SK-N-SH treated with all-trans-retinoic acid at 6 μM for 48 hours (cell line): ENCODE measurements at regions not wholly inside any gene's neighbourhood (a gene's known extent, or its start where the extent isn't known, plus 50 kb on each side); places are given as distances from the start of the nearest gene placed in this dataset.

Source experiments
- ATAC-seq: fragments of 200-7000 bp; cut with Tn5 transposase; 3 replicates; pipeline ENCODE4 v1.9.1; 2020; ENCODE audit warnings: mild to moderate bottlenecking, moderate library complexity
- ARNTL ChIP-seq: fragments of 450-650 bp; formaldehyde crosslinking; IDR thresholded peaks from 2 replicates; pipeline ENCODE4 v1.5.0; 2020; ENCODE audit warnings: low read depth, mild to moderate bottlenecking, moderate library complexity, borderline replicate concordance
- BACH2 ChIP-seq: fragments of 250-450 bp; sonication (Bioruptor Pico); IDR thresholded peaks from 2 replicates; pipeline ENCODE4 v1.9.0; 2021; ENCODE audit warnings: mild to moderate bottlenecking, borderline replicate concordance
- CREB5 ChIP-seq: fragments of 250-450 bp; sonication (Bioruptor Pico); IDR thresholded peaks from 2 replicates; pipeline ENCODE4 v1.5.1; 2020; ENCODE audit warnings: low read depth, mild to moderate bottlenecking, moderate library complexity
- CSDC2 ChIP-seq: fragments of 250-450 bp; sonication (Bioruptor Pico); IDR thresholded peaks from 2 replicates; pipeline ENCODE4 v1.5.0; 2020; ENCODE audit warnings: mild to moderate bottlenecking, moderate library complexity
- CSRNP3 ChIP-seq: fragments of 250-450 bp; sonication (Bioruptor Pico); IDR thresholded peaks from 2 replicates; pipeline ENCODE4 v1.5.1; 2021; ENCODE audit warnings: mild to moderate bottlenecking, moderate library complexity
- ESRRG ChIP-seq: fragments of 250-450 bp; sonication (Bioruptor Pico); IDR thresholded peaks from 2 replicates; pipeline ENCODE4 v1.6.1; 2021; ENCODE audit warnings: mild to moderate bottlenecking
- GLIS3 ChIP-seq: fragments of 250-450 bp; sonication (Bioruptor Pico); IDR thresholded peaks from 2 replicates; pipeline ENCODE4 v1.5.0; 2020; ENCODE audit warnings: mild to moderate bottlenecking, moderate library complexity
- ISL1 ChIP-seq: fragments of 250-450 bp; sonication (Bioruptor Pico); IDR thresholded peaks from 2 replicates; pipeline ENCODE4 v2.1.2; 2022; ENCODE audit warnings: mild to moderate bottlenecking, moderate library complexity
- OSR1 ChIP-seq: fragments of 250-450 bp; sonication (Bioruptor Pico); IDR thresholded peaks from 2 replicates; pipeline ENCODE4 v1.8.0; 2022; ENCODE audit warnings: moderate library complexity, mild to moderate bottlenecking, inconsistent platforms
- PATZ1 ChIP-seq: fragments of 250-450 bp; sonication (Bioruptor Pico); IDR thresholded peaks from 2 replicates; pipeline ENCODE4 v1.8.0; 2020; ENCODE audit warnings: mild to moderate bottlenecking, moderate library complexity, borderline replicate concordance
- POU6F1 ChIP-seq: fragments of 250-450 bp; sonication (Bioruptor Pico); IDR thresholded peaks from 2 replicates; pipeline ENCODE4 v1.8.0; 2021; ENCODE audit warnings: low read depth, mild to moderate bottlenecking, moderate library complexity, borderline replicate concordance
- RARB ChIP-seq: fragments of 250-450 bp; sonication (Bioruptor Pico); IDR thresholded peaks from 2 replicates; pipeline ENCODE4 v1.8.0; 2021; ENCODE audit warnings: mild to moderate bottlenecking, moderate library complexity
- SNAI2 ChIP-seq: fragments of 250-450 bp; sonication (Bioruptor Pico); IDR thresholded peaks from 2 replicates; pipeline ENCODE4 v1.5.0; 2020; ENCODE audit warnings: mild to moderate bottlenecking, moderate library complexity
- TCF4 ChIP-seq: fragments of 250-450 bp; sonication (Bioruptor Pico); IDR thresholded peaks from 2 replicates; pipeline ENCODE4 v1.8.0; 2021; ENCODE audit warnings: mild to moderate bottlenecking, moderate library complexity, borderline replicate concordance
- TOX ChIP-seq: fragments of 250-450 bp; sonication (Bioruptor Pico); IDR thresholded peaks from 2 replicates; pipeline ENCODE4 v1.8.0; 2021; ENCODE audit warnings: mild to moderate bottlenecking, moderate library complexity, borderline replicate concordance
- ZC3H10 ChIP-seq: fragments of 250-450 bp; sonication (Bioruptor Pico); IDR thresholded peaks from 2 replicates; pipeline ENCODE4 v1.5.1; 2021; ENCODE audit warnings: mild to moderate bottlenecking, moderate library complexity
- ZFP3 ChIP-seq: fragments of 250-450 bp; sonication (Bioruptor Pico); IDR thresholded peaks from 2 replicates; pipeline ENCODE4 v1.5.0; 2020; ENCODE audit warnings: mild to moderate bottlenecking, moderate library complexity
- ZFP30 ChIP-seq: fragments of 450-650 bp; formaldehyde crosslinking; IDR thresholded peaks from 2 replicates; pipeline ENCODE4 v1.5.0; 2022; ENCODE audit warnings: mild to moderate bottlenecking, moderate library complexity
- ZNF565 ChIP-seq: fragments of 450-650 bp; formaldehyde crosslinking; conservative IDR thresholded peaks from 2 replicates; pipeline ENCODE4 v1.5.0; 2020; ENCODE audit warnings: low read depth, mild to moderate bottlenecking, moderate library complexity
- ZNF70 ChIP-seq: fragments of 450-650 bp; formaldehyde crosslinking; IDR thresholded peaks from 2 replicates; pipeline ENCODE4 v1.5.0; 2020; ENCODE audit warnings: mild to moderate bottlenecking, moderate library complexity
- ZNF8 ChIP-seq: fragments of 450-650 bp; formaldehyde crosslinking; IDR thresholded peaks from 2 replicates; pipeline ENCODE4 v1.5.0; 2020; ENCODE audit warnings: mild to moderate bottlenecking, moderate library complexity

- no peak for TF ChIP-seq PATZ1
- no peak for TF ChIP-seq ZNF565
- TF ChIP-seq GLIS3 (CRISPR knock-in tag): no peak
- TF ChIP-seq CREB5: no peak
- TF ChIP-seq RARB: no peak
- TF ChIP-seq TOX (CRISPR knock-in tag): no peak
- no peak for TF ChIP-seq TCF4 (CRISPR knock-in tag)
- no peak for TF ChIP-seq CSDC2 (CRISPR knock-in tag)
- TF ChIP-seq ZFP3: no peak
- no peak for TF ChIP-seq ZC3H10 (CRISPR knock-in tag)
- no peak for ATAC-seq
These were observed 95.0 kb upstream of the NMNAT3 start for GRCh38 chr3:139772539-139773500.

- TF ChIP-seq CREB5: no peak
- TF ChIP-seq ZC3H10 (CRISPR knock-in tag): no peak
- TF ChIP-seq ZNF565: no peak
- TF ChIP-seq TCF4 (CRISPR knock-in tag): no peak
- TF ChIP-seq ZNF70 (CRISPR knock-in tag): no peak
- no peak for TF ChIP-seq ARNTL (CRISPR knock-in tag)
- no peak for TF ChIP-seq SNAI2 (CRISPR knock-in tag)
- TF ChIP-seq ISL1: no peak
- no peak for TF ChIP-seq POU6F1
- no peak for TF ChIP-seq PATZ1
- TF ChIP-seq ZNF8 (CRISPR knock-in tag): no peak
- TF ChIP-seq CSDC2 (CRISPR knock-in tag): no peak
- no peak for TF ChIP-seq TOX (CRISPR knock-in tag)
- TF ChIP-seq CSRNP3 (CRISPR knock-in tag): no peak
- no peak for TF ChIP-seq ZFP30
- ATAC-seq: no peak
These were observed 93.6 kb upstream of the NMNAT3 start for GRCh38 chr3:139771331-139771730.

GRCh38 chr3:139770577-139770976, 92.8 kb upstream of the NMNAT3 start:
- no peak for ATAC-seq
- TF ChIP-seq ZNF70 (CRISPR knock-in tag) (no peak), CSRNP3 (CRISPR knock-in tag) (no peak), POU6F1 (no peak), ZNF8 (CRISPR knock-in tag) (no peak), ESRRG (CRISPR knock-in tag) (no peak), TCF4 (CRISPR knock-in tag) (no peak), SNAI2 (CRISPR knock-in tag) (no peak), BACH2 (CRISPR knock-in tag) (no peak), OSR1 (CRISPR knock-in tag) (no peak), CSDC2 (CRISPR knock-in tag) (no peak), ZNF565 (no peak)
